Gastroesophageal sphincter (tissue), 3 donors: ENCODE measurements at regions not wholly inside any gene's neighbourhood (a gene's known extent, or its start where the extent isn't known, plus 50 kb on each side); places are given as distances from the start of the nearest gene placed in this dataset.

Source experiments
- EP300 ChIP-seq: sonication (generic); formaldehyde crosslinking; IDR thresholded peaks from one replicate; pipeline ENCODE4 v1.6.1; 2017; ENCODE audit warnings: antibody characterized with exemption, mild to moderate bottlenecking
- POLR2A ChIP-seq, 2 donors: fragments of 450-650 bp; IDR thresholded peaks; one replicate each; pipeline ENCODE4 v1.6.1; 2017; ENCODE audit warnings: antibody characterized with exemption in 2 of 2, mild to moderate bottlenecking in 2 of 2, moderate library complexity in 1 of 2
- POLR2AphosphoS5 ChIP-seq: sonication (generic); formaldehyde crosslinking; IDR thresholded peaks from one replicate; pipeline ENCODE4 v1.6.1; 2017; ENCODE audit warnings: antibody characterized with exemption
- TF ChIP-seq, protein P1 (sequence below), 4 experiments: fragments of 200-600 bp in 2 of 4; fragments of 450-650 bp in 2 of 4; sonication (generic) in 1 of 4; IDR thresholded peaks; one replicate each; pipeline ENCODE4 v1.5.1; 2017 to 2019; ENCODE audit warnings: antibody characterized with exemption in 4 of 4, mild to moderate bottlenecking in 2 of 4, moderate library complexity in 2 of 4

DNA sequence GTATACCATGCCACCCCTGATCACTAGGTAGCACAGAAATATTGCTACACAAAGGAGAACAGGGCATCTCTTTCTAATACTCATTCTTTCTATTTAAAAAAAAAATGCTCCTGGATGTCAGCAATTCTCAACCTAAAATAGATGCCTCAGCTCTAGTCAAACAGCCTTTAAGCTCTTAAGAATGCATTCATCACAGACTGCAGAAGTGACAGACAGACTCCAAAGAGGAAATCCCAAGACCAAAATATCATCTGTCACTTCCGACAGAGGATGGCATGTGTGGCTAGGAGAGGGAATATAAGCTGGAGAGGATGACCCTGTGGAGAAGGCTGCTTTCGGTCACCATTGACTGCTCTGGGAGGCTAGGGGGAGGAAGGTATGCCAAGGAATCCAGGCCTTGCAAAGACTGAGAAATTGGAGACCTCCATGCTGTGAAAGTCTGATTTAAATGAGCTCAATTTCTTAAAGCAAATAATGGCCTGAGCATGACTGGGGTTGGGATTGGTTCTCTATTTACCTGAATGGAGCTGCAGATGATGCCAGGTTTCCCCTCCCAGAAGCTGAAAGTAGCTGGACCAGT lies 277.4 kb downstream of the BRINP2 start:
- TF ChIP-seq POLR2A (IDR thresholded peaks at IDR 0.05): no peak
- TF ChIP-seq, protein P1, sequence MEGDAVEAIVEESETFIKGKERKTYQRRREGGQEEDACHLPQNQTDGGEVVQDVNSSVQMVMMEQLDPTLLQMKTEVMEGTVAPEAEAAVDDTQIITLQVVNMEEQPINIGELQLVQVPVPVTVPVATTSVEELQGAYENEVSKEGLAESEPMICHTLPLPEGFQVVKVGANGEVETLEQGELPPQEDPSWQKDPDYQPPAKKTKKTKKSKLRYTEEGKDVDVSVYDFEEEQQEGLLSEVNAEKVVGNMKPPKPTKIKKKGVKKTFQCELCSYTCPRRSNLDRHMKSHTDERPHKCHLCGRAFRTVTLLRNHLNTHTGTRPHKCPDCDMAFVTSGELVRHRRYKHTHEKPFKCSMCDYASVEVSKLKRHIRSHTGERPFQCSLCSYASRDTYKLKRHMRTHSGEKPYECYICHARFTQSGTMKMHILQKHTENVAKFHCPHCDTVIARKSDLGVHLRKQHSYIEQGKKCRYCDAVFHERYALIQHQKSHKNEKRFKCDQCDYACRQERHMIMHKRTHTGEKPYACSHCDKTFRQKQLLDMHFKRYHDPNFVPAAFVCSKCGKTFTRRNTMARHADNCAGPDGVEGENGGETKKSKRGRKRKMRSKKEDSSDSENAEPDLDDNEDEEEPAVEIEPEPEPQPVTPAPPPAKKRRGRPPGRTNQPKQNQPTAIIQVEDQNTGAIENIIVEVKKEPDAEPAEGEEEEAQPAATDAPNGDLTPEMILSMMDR (IDR thresholded peaks at IDR 0.05): no peak
- TF ChIP-seq EP300: no peak
- TF ChIP-seq POLR2AphosphoS5: no peak
